HL-60 (cell line): ENCODE measurements at regions not wholly inside any gene's neighbourhood (a gene's known extent, or its start where the extent isn't known, plus 50 kb on each side); places are given as distances from the start of the nearest gene placed in this dataset.

Source experiments
- CTCF ChIP-seq: IDR thresholded peaks from one replicate; pipeline ENCODE4 v1.5.1; 2011; ENCODE audit warnings: low read length, control low read depth, inconsistent platforms; ENCODE audit not compliant: insufficient read depth
- POLR2AphosphoS5 ChIP-seq: IDR thresholded peaks from 2 replicates; pipeline ENCODE4 v1.6.1; 2012; ENCODE audit warnings: low read depth

- no peak for TF ChIP-seq CTCF
- no peak for TF ChIP-seq POLR2AphosphoS5
Measured at GRCh38 chr5:124460642-124461041, 285.8 kb downstream of the ZNF608 start.
